ENCODE measurements at regions not wholly inside any gene's neighbourhood (a gene's known extent, or its start where the extent isn't known, plus 50 kb on each side); places are given as distances from the start of the nearest gene placed in this dataset.

DNA sequence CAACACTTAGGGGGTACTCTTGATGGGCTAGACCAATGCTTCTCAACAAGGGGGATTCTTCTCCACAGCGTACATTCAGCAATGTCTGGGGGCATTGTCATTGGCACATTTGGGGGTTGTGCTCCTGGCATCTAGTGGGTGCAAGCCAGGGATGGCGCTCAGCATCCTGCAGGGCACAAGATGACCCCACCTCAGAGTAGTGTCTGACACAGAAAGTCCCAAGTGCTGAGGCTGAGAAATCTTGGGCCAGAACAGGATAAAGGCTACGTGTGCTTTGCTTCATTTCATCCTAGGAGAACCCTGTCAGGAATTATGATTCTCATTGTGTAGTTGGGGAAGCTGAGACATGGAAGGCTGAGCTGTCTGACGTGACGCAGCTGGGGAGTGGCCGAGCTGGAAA lies 298.6 kb downstream of the CDH26 start:
- ChIA-PET CTCF (ENCODE audit: unreplicated experiment) (no interaction called here), POLR2A (no interaction called here)
- TF ChIP-seq, protein P1, sequence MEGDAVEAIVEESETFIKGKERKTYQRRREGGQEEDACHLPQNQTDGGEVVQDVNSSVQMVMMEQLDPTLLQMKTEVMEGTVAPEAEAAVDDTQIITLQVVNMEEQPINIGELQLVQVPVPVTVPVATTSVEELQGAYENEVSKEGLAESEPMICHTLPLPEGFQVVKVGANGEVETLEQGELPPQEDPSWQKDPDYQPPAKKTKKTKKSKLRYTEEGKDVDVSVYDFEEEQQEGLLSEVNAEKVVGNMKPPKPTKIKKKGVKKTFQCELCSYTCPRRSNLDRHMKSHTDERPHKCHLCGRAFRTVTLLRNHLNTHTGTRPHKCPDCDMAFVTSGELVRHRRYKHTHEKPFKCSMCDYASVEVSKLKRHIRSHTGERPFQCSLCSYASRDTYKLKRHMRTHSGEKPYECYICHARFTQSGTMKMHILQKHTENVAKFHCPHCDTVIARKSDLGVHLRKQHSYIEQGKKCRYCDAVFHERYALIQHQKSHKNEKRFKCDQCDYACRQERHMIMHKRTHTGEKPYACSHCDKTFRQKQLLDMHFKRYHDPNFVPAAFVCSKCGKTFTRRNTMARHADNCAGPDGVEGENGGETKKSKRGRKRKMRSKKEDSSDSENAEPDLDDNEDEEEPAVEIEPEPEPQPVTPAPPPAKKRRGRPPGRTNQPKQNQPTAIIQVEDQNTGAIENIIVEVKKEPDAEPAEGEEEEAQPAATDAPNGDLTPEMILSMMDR (conservative IDR thresholded peaks at IDR 0.05; ENCODE audit: low read length) = no peak
- TF ChIP-seq EZH2phosphoT487 (IDR thresholded peaks at IDR 0.05; ENCODE audit: borderline replicate concordance, low read depth, low read length) = no peak

DNA sequence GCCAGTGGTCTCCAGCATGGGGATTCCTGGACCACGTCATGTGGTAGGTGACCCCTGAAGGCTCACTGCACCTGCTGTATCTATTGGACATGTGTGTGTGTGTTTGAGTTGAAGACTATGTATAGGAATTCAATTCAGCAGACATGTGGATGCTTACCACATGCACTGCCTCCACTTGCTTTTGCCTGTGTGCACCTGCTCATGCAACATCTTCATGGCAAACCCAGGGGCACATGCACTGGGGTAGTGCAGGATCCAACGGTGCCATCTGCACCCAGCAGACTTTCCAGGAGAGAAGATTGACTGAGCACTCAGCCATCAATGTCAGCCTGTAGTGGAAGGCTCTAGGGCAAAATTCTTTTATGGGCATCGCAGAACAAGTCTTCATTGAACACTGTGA lies 299.4 kb downstream of the CDH26 start:
- BruUV-seq (replicated peaks) = no TSS peak
- no peak overlapping the region for H3K4me2 ChIP-seq (ENCODE audit: low read length)
- intact Hi-C loops (cut with micrococcal nuclease; ENCODE audit: unreplicated experiment) = no loop called here
- H2AFZ ChIP-seq (ENCODE audit: low read length) = no peak overlapping the region
- no peaks in the 10 kb centered on the region for H3K79me2 ChIP-seq (ENCODE audit: insufficient read depth, low read depth, low read length)
- ChIA-PET CTCF (ENCODE audit: unreplicated experiment) (no interaction called here), POLR2A (no interaction called here)
- H3K27ac ChIP-seq (ENCODE audit: low read depth, low read length, poor library complexity, severe bottlenecking) = no peak overlapping the region
- H3K4me3 ChIP-seq (ENCODE audit: low read depth, low read length, poor library complexity, severe bottlenecking) = no peak overlapping the region
- no peaks in the 10 kb centered on the region for H3K9me2 ChIP-seq (ENCODE audit: insufficient read depth, low read length)
- H4K20me1 ChIP-seq (ENCODE audit: insufficient read depth, low read length) = no peaks in the 10 kb centered on the region
- H3K9me3 ChIP-seq (ENCODE audit: low read length) = no peaks in the 10 kb centered on the region
- TF ChIP-seq EZH2phosphoT487 (IDR thresholded peaks at IDR 0.05; ENCODE audit: borderline replicate concordance, low read depth, low read length) = no peak
- TF ChIP-seq, protein P1 (conservative IDR thresholded peaks at IDR 0.05; ENCODE audit: low read length) = no peak
- no peak for DNase-seq (ENCODE audit: low spot score)
- no peaks in the 10 kb centered on the region for H3K36me3 ChIP-seq (ENCODE audit: insufficient read depth, low read length)
- no peaks in the 10 kb centered on the region for H3K4me1 ChIP-seq (ENCODE audit: insufficient read depth, low read length, poor library complexity, severe bottlenecking)

More for the DNA sequence above, 298.6 kb downstream of the CDH26 start:
- no peaks in the 10 kb centered on the region for H4K20me1 ChIP-seq (ENCODE audit: insufficient read depth, low read length)
- no peak overlapping the region for H2AFZ ChIP-seq (ENCODE audit: low read length)
- H3K27ac ChIP-seq (ENCODE audit: low read depth, low read length, poor library complexity, severe bottlenecking) = no peak overlapping the region
- no peak overlapping the region for H3K4me2 ChIP-seq (ENCODE audit: low read length)
- BruUV-seq (replicated peaks) = no TSS peak
- no peaks in the 10 kb centered on the region for H3K4me1 ChIP-seq (ENCODE audit: insufficient read depth, low read length, poor library complexity, severe bottlenecking)
- H3K4me3 ChIP-seq (ENCODE audit: low read depth, low read length, poor library complexity, severe bottlenecking) = no peak overlapping the region
- no peak for DNase-seq (ENCODE audit: low spot score)
- no peaks in the 10 kb centered on the region for H3K9me3 ChIP-seq (ENCODE audit: low read length)
- no peaks in the 10 kb centered on the region for H3K36me3 ChIP-seq (ENCODE audit: insufficient read depth, low read length)
- no peaks in the 10 kb centered on the region for H3K9me2 ChIP-seq (ENCODE audit: insufficient read depth, low read length)
- H3K79me2 ChIP-seq (ENCODE audit: insufficient read depth, low read depth, low read length) = no peaks in the 10 kb centered on the region
- intact Hi-C loops (cut with micrococcal nuclease; ENCODE audit: unreplicated experiment) = no loop called here

DNA sequence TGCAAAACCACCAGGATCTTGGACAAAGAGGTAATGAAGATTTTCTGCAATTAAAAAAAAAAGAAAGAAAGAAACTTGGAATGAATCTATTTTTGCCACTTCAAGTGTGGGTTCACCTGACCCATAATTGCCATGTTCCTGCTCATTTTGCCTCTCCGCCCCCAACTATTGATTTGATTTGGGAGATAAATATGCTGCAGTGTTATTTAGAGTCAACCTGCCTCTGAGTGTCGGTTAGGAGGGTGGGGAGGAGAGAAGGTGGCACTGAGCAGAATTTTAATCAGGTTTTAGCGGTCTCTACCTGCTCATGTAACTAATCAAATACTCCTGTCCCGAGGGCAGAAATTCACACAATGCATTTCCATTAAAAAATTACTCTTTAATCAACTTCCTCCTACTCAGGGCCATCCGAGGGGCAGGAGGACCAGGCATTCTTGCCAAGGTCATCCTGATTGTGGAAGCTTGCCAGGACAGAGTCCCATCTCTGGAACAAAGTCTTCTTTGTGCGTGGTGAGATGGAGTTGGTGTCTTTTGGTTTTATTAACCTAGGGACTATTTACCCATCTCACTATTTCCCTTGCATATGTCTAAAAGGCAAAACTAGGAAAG lies 300.1 kb downstream of the CDH26 start:
- H3K4me1 ChIP-seq (ENCODE audit: insufficient read depth, low read length, poor library complexity, severe bottlenecking) = no peaks in the 10 kb centered on the region
- H3K36me3 ChIP-seq (ENCODE audit: insufficient read depth, low read length) = no peaks in the 10 kb centered on the region
- no peaks in the 10 kb centered on the region for H4K20me1 ChIP-seq (ENCODE audit: insufficient read depth, low read length)
- no peak for DNase-seq (ENCODE audit: low spot score)
- no peaks in the 10 kb centered on the region for H3K79me2 ChIP-seq (ENCODE audit: insufficient read depth, low read depth, low read length)
- H3K4me2 ChIP-seq (ENCODE audit: low read length) = no peak overlapping the region
- intact Hi-C loops (cut with micrococcal nuclease; ENCODE audit: unreplicated experiment) = no loop called here
- ChIA-PET CTCF (ENCODE audit: unreplicated experiment) (no interaction called here), POLR2A (no interaction called here)
- H3K9me2 ChIP-seq (ENCODE audit: insufficient read depth, low read length) = no peaks in the 10 kb centered on the region
- no peak overlapping the region for H2AFZ ChIP-seq (ENCODE audit: low read length)
- TF ChIP-seq, protein P1 (conservative IDR thresholded peaks at IDR 0.05; ENCODE audit: low read length) = no peak
- TF ChIP-seq EZH2phosphoT487 (IDR thresholded peaks at IDR 0.05; ENCODE audit: borderline replicate concordance, low read depth, low read length) = no peak
- H3K9me3 ChIP-seq (ENCODE audit: low read length) = no peaks in the 10 kb centered on the region
- no peak overlapping the region for H3K27ac ChIP-seq (ENCODE audit: low read depth, low read length, poor library complexity, severe bottlenecking)
- BruUV-seq (replicated peaks) = no TSS peak
- no peak overlapping the region for H3K4me3 ChIP-seq (ENCODE audit: low read depth, low read length, poor library complexity, severe bottlenecking)

Measured in OCI-LY7 (cell line).